ENCODE measurements at regions not wholly inside any gene's neighbourhood (a gene's known extent, or its start where the extent isn't known, plus 50 kb on each side); places are given as distances from the start of the nearest gene placed in this dataset.

GRCh38 chr13:47621931-47622330, 379.1 kb downstream of the SUCLA2 start:
- no peak for TF ChIP-seq EZH2 (IDR thresholded peaks at IDR 0.05; ENCODE audit: insufficient read depth, low read length)
- TF ChIP-seq, protein P1, sequence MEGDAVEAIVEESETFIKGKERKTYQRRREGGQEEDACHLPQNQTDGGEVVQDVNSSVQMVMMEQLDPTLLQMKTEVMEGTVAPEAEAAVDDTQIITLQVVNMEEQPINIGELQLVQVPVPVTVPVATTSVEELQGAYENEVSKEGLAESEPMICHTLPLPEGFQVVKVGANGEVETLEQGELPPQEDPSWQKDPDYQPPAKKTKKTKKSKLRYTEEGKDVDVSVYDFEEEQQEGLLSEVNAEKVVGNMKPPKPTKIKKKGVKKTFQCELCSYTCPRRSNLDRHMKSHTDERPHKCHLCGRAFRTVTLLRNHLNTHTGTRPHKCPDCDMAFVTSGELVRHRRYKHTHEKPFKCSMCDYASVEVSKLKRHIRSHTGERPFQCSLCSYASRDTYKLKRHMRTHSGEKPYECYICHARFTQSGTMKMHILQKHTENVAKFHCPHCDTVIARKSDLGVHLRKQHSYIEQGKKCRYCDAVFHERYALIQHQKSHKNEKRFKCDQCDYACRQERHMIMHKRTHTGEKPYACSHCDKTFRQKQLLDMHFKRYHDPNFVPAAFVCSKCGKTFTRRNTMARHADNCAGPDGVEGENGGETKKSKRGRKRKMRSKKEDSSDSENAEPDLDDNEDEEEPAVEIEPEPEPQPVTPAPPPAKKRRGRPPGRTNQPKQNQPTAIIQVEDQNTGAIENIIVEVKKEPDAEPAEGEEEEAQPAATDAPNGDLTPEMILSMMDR (IDR thresholded peaks at IDR 0.05; ENCODE audit: insufficient read depth, low read depth, low read length) = no peak

Data from astrocyte (in vitro differentiated cells and primary cell).